Body of pancreas (tissue), 4 donors: ENCODE measurements at regions not wholly inside any gene's neighbourhood (a gene's known extent, or its start where the extent isn't known, plus 50 kb on each side); places are given as distances from the start of the nearest gene placed in this dataset.

Experiments used
- CTCF ChIP-seq, 7 experiments: fragments of 450-650 bp in 4 of 7; fragments of 200-600 bp in 3 of 7; sonication (generic) in 3 of 7; IDR thresholded peaks; one replicate each; pipeline ENCODE4 v1.5.1; 2016 to 2019; ENCODE audit warnings: antibody characterized with exemption in 7 of 7
- POLR2A ChIP-seq, 3 donors: fragments of 450-650 bp; IDR thresholded peaks; one replicate each; pipeline ENCODE4 v1.6.1; 2016; ENCODE audit warnings: antibody characterized with exemption in 3 of 3, mild to moderate bottlenecking in 2 of 3

- TF ChIP-seq CTCF (IDR thresholded peaks at IDR 0.05) (no peak), POLR2A (IDR thresholded peaks at IDR 0.05) (no peak)
Measured at GRCh38 chr12:72148709-72149108, 123.5 kb upstream of the TRHDE start.
